IPS-11a (cell line): ENCODE measurements at regions not wholly inside any gene's neighbourhood (a gene's known extent, or its start where the extent isn't known, plus 50 kb on each side); places are given as distances from the start of the nearest gene placed in this dataset.

Experiments used
- H3K4me3 ChIP-seq: one replicate; pipeline ENCODE4 v1.5.1; 2013; ENCODE audit warnings: low read depth, low read length, control low read depth

DNA sequence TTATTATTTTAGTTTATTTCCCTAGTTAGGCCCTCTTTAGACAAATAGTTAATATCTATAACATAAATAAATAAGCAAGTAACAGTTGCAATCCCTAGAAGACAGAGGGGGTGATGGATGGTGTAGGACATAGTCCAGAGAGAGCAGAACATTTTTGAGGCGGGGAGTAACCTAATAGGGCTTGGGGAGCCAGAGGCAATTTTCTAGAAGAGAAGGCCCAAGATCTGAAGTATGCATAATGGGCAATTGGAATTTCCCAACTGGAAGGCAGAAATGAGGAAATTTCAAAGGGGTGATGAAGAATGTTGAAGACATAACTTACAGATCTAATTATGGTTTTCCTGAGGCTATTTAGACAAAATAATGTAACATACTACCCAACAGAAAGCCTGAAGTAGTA is 525.7 kb downstream of the TUSC7 start:
- H3K4me3 ChIP-seq = no peak overlapping the region

DNA sequence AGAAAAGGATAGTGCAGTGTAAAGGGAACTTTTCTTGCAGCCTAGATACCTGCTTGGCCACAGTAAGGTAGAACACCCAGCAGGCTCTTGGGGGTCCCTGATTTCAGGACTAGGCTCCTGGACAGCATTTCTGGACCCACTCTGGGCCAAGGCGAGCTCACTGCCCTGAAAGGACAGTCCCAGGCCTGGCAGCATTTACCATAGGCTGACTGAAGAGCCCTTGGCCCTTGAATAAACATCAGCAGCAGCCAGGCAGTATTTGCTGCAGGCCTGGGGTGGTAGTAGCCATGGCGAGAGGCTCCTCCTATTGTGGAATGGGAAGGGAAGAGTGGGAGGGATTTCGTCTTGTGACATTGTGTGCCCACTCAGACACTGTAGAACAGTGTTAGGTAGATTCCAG is 529.2 kb downstream of the TUSC7 start:
- no peak overlapping the region for H3K4me3 ChIP-seq

DNA sequence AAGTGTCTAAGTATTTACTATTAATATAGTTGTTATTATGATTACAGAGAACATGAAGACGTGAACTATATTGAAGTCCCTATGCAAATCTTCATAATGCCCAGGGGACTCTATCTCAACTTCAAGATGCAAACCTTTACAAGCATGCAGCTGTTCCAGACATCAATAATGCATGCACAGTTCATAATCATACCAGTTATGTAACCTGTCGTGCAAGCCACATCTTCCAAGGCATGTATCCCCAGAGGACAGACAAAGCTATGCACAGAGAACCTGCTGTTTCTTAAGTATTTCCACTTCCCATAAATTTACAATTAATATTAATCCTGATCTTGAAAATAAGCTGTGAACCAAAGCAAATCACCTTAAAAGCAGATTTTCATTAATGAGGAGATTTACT is 534.1 kb downstream of the TUSC7 start:
- H3K4me3 ChIP-seq = no peak overlapping the region

- H3K4me3 ChIP-seq = no peak overlapping the region
These were observed 537.4 kb downstream of the TUSC7 start for GRCh38 chr3:117246771-117247555.

- no peak overlapping the region for H3K4me3 ChIP-seq
These were observed 538.6 kb downstream of the TUSC7 start for GRCh38 chr3:117248153-117248552.

DNA sequence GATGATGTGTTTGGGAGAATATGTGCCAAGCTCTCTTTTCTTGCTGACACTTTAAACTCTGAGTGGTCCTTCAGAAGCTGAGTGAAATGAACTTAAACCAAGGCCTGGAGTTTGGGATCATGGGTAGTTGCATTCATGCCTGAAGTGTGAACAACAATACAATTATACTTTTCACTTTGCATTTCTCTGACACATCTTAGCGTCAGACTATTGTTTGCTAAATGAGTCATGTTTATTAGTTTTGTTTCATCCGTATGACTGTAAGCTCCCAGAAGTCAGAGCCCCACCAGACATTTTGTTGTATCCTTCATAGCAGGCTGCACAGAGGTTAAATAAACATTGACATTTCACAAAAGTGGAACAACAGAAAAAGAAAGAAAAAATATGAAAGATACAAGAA is 542.6 kb downstream of the TUSC7 start:
- no peak overlapping the region for H3K4me3 ChIP-seq

GRCh38 chr3:117252651-117253050 is 543.1 kb downstream of the TUSC7 start:
- no peak overlapping the region for H3K4me3 ChIP-seq

DNA sequence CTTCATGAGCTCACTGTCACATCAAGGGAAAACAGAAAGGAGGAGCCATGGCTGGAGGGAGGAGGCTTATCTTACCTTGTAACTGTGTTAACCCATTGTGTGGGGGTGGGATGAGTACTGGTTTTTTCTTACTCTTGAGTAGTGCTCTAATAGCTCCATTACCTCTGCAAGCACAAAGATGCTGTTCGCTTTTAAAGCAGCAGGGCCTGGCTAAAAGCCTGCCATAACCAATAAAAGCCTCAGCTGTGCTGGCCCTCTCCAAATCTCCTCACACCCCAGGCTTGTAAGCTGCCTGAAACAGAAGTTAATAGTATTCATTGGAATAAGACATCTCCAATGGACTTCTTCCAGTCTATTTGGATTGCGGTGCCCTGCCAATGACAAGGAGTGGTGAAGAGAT is 544.1 kb downstream of the TUSC7 start:
- H3K4me3 ChIP-seq = no peak overlapping the region

DNA sequence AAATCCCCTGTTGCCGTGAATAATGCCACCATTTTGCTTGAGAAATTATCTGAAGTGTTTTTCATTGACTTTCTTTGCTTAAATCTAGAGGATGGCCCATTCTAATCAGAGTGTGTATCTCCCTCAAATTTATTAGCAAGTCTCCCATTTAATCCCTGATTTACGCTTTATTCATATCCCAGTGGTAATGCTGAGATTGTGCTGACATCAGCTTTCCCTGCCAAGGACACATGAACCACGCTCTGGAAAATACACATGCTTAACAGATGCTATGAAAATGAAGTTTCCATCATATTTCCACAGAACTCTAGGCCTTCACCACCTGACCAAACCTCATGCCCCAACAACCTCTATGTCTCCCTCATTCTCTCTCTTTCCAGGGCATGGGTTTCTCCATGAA is 545.4 kb downstream of the TUSC7 start:
- H3K4me3 ChIP-seq = no peak overlapping the region

- H3K4me3 ChIP-seq = no peak overlapping the region
These were observed 546.2 kb downstream of the TUSC7 start for GRCh38 chr3:117255736-117256135.

GRCh38 chr3:117261983-117262421 is 552.4 kb downstream of the TUSC7 start:
- H3K4me3 ChIP-seq = no peak overlapping the region

- H3K4me3 ChIP-seq = no peak overlapping the region
These were observed 553.7 kb downstream of the TUSC7 start for GRCh38 chr3:117263270-117263669.

GRCh38 chr3:117263745-117264144 is 554.2 kb downstream of the TUSC7 start:
- no peak overlapping the region for H3K4me3 ChIP-seq

- H3K4me3 ChIP-seq = no peak overlapping the region
These were observed 554.8 kb downstream of the TUSC7 start for GRCh38 chr3:117264204-117264994.

DNA sequence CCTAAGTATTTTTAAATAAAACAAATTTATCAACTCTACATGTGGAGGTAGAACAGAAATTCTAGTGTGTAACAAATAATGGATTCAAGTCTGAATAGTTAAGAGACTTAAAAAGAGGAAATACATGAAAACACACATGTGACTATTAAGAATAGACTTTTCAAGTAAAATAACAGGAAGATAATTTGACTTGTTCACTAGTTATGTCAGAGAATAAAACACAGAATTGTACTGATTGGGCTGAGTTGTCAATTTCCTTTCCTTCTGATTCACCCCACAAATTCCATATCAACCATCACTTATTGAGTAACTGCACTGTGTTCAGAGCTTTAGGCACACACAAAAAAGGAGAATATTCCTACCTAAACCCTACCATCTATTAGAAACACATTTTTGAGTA is 557.2 kb downstream of the TUSC7 start:
- H3K4me3 ChIP-seq = no peak overlapping the region

- no peak overlapping the region for H3K4me3 ChIP-seq
These were observed 558.7 kb downstream of the TUSC7 start for GRCh38 chr3:117268318-117268717.

- no peak overlapping the region for H3K4me3 ChIP-seq
These were observed 562.7 kb downstream of the TUSC7 start for GRCh38 chr3:117272274-117272673.

GRCh38 chr3:117272876-117273523 is 563.4 kb downstream of the TUSC7 start:
- H3K4me3 ChIP-seq = no peak overlapping the region

DNA sequence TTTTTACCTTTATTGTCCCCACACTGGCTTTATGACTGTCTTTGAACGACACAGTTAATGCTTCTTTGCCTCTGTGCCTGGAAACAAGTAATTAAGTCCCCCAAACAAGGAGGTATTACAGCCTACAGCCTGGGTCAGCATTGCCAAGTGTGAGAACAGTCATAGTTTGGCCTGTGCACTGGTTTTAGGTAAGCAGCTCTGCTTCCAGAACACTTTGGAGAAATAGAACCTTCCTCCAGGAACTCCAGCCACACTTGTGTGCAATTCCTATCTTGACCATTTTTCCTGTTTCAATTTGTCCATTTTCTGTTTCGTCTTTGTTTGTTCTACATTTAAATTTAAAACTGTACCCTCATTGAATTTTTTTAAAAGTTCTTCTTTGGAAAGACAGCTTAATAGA is 568.2 kb downstream of the TUSC7 start:
- no peak overlapping the region for H3K4me3 ChIP-seq

DNA sequence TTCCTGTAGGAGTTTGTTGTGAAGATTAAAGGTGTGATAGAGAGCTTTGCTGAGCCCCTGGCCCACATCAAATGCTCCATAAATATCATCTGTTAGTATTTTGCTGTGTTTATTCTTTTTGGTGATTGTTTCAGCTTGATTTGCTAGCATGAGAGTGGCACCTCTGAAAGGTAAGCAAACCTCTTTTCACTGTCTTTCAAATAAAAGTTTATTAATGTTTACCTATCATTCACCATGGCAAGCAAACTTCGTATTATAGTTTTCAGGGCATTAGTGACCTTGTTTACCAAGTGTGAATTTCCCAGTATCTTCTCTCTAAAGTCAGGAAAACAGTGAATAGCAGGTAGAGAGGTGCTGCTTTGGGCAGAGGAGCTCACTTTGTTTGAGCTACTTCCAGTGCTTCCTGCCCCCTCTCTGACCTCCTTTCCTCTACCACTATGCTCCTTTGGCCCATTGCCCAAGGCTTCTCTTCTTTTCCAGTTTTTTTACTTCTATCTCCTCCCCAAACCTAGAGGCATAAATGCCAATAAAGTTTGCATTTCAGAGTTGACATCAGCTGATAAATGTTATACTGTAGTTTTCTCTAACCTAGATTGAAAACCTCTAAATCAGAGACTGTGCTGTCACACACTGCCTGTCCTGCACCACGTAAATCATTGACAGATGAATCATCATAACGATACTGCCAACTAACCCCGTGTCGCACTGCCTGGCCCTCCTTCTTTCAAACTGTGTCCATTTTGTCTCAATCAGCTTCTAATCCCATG is 569.0 kb downstream of the TUSC7 start:
- H3K4me3 ChIP-seq = no peak overlapping the region

DNA sequence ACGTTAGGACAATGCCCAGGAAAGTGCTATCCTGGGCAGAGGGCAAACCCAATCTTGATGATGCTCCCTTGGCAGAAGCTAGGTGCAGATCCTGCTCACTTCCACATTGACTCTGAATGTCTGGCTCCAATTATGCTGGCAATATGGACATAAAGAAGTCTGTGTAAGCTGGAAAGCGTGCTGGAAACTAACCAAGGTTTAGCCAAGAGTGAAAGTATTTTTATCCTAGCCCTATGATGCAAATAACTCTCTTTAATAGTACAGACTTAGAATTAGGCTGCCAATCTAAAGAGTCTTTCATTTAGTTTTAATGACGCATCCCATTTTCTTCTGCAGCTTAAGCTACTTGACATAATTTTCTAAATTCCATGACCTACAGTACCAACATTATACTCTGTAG is 571.8 kb downstream of the TUSC7 start:
- H3K4me3 ChIP-seq = no peak overlapping the region
